Gastroesophageal sphincter (tissue), 4 donors: ENCODE measurements at regions not wholly inside any gene's neighbourhood (a gene's known extent, or its start where the extent isn't known, plus 50 kb on each side); places are given as distances from the start of the nearest gene placed in this dataset.
"Not testable (repeated sequence)": the region's sequence is repeated elsewhere in the genome, so short reads cannot be mapped to it uniquely, and the experiment has no call there.

Experiments used
- ATAC-seq: fragments of 150-250 bp; one replicate; pipeline ENCODE4 v1.9.1; 2016; ENCODE audit warnings: mild to moderate bottlenecking, moderate library complexity
- H3K27ac ChIP-seq, 4 donors: fragments of 200-600 bp; sonication (generic) in 3 of 4; 1 replicate in 3 of 4; 2 replicates in 1 of 4; pipeline ENCODE4 v1.5.1; 2016 to 2019
- H3K27me3 ChIP-seq: fragments of 200-600 bp; sonication (generic); one replicate; pipeline ENCODE4 v1.5.1; 2019
- H3K36me3 ChIP-seq, 2 donors: fragments of 200-600 bp; sonication (generic); one replicate each; pipeline ENCODE4 v1.5.1; 2019; ENCODE audit warnings: control low read depth in 1 of 2
- H3K4me1 ChIP-seq, 3 donors: fragments of 200-600 bp; sonication (generic); 1 replicate in 2 of 3; 2 replicates in 1 of 3; pipeline ENCODE4 v1.5.1; 2016 to 2019; ENCODE audit warnings: control low read depth in 2 of 3
- H3K4me3 ChIP-seq, 2 donors: fragments of 200-600 bp; sonication (generic); one replicate each; pipeline ENCODE4 v1.5.1; 2019; ENCODE audit warnings: mild to moderate bottlenecking in 1 of 2, moderate library complexity in 1 of 2
- H3K9me3 ChIP-seq, 3 donors: fragments of 200-600 bp; sonication (generic); one replicate each; pipeline ENCODE4 v1.5.1; 2017 to 2019; ENCODE audit warnings: control low read depth in 2 of 3
- CTCF ChIP-seq, 4 experiments: fragments of 200-600 bp in 2 of 4; fragments of 450-650 bp in 2 of 4; sonication (generic) in 1 of 4; IDR thresholded peaks; one replicate each; pipeline ENCODE4 v1.5.1; 2017 to 2019; ENCODE audit warnings: antibody characterized with exemption in 4 of 4, mild to moderate bottlenecking in 2 of 4, moderate library complexity in 2 of 4
- EP300 ChIP-seq: sonication (generic); formaldehyde crosslinking; IDR thresholded peaks from one replicate; pipeline ENCODE4 v1.6.1; 2017; ENCODE audit warnings: antibody characterized with exemption, mild to moderate bottlenecking
- POLR2A ChIP-seq, 2 donors: fragments of 450-650 bp; IDR thresholded peaks; one replicate each; pipeline ENCODE4 v1.6.1; 2017; ENCODE audit warnings: antibody characterized with exemption in 2 of 2, mild to moderate bottlenecking in 2 of 2, moderate library complexity in 1 of 2
- POLR2AphosphoS5 ChIP-seq: sonication (generic); formaldehyde crosslinking; IDR thresholded peaks from one replicate; pipeline ENCODE4 v1.6.1; 2017; ENCODE audit warnings: antibody characterized with exemption
- WGBS, 2 donors: methylation state at CpG; one replicate each; pipeline ENCODE4 v1.1.5; 2018; ENCODE audit warnings: low coverage in 1 of 2; 5-methylcytosine and 5-hydroxymethylcytosine counted together

GRCh38 chr2:152255918-152256317, 79.1 kb upstream of the FMNL2 start:
- ATAC-seq: no peak
- Histone ChIP-seq H3K4me1 (no peaks in the 10 kb centered on the region), H3K36me3 (no peaks in the 10 kb centered on the region), H3K9me3 (no peaks in the 10 kb centered on the region), H3K27me3 (no peaks in the 10 kb centered on the region), H3K27ac (no peak overlapping the region), H3K4me3 (no peak overlapping the region)
- no peak for TF ChIP-seq POLR2AphosphoS5
- no peak for TF ChIP-seq POLR2A (IDR thresholded peaks at IDR 0.05)
- no peak for TF ChIP-seq CTCF (IDR thresholded peaks at IDR 0.05)
- no peak for TF ChIP-seq EP300

GRCh38 chr2:152260939-152261338, 74.0 kb upstream of the FMNL2 start:
- H3K4me3 ChIP-seq: no peak overlapping the region
- no peak for ATAC-seq
- H3K27me3 ChIP-seq: no peaks in the 10 kb centered on the region
- no peaks in the 10 kb centered on the region for H3K9me3 ChIP-seq
- H3K27ac ChIP-seq: no peak overlapping the region
- TF ChIP-seq POLR2A (IDR thresholded peaks at IDR 0.05) (no peak), POLR2AphosphoS5 (no peak), EP300 (no peak), CTCF (IDR thresholded peaks at IDR 0.05) (no peak)
- no peaks in the 10 kb centered on the region for H3K36me3 ChIP-seq
- no peaks in the 10 kb centered on the region for H3K4me1 ChIP-seq
- 73 to 96% methylated on average over 3 to 4 of the region's 4 CpGs for WGBS, 2 donors

- no peaks in the 10 kb centered on the region for H3K4me1 ChIP-seq
- no peak overlapping the region for H3K27ac ChIP-seq
- no peak for ATAC-seq
- H3K9me3 ChIP-seq: peaks cover 0 to 5% (median 0%) of the 10 kb centered on the region in 3 donors
- no peaks in the 10 kb centered on the region for H3K27me3 ChIP-seq
- H3K4me3 ChIP-seq: no peak overlapping the region
- TF ChIP-seq POLR2A (IDR thresholded peaks at IDR 0.05) (no peak), CTCF (IDR thresholded peaks at IDR 0.05) (no peak), EP300 (no peak), POLR2AphosphoS5 (no peak)
- H3K36me3 ChIP-seq: no peaks in the 10 kb centered on the region
Measured at GRCh38 chr2:152263911-152264310, 71.1 kb upstream of the FMNL2 start.

- peaks cover 0 to 37% (median 0%) of the 10 kb centered on the region in 3 donors for H3K9me3 ChIP-seq
- H3K4me3 ChIP-seq, H3K36me3 ChIP-seq, H3K27ac ChIP-seq, H3K27me3 ChIP-seq, H3K4me1 ChIP-seq, ATAC-seq: not testable (repeated sequence)
- whole genome bisulfite sequencing, 2 donors: 71 to 80% methylated on average over 1 of the region's 2 CpGs
Measured at GRCh38 chr2:152273732-152274260, 61.2 kb upstream of the FMNL2 start.

GRCh38 chr2:152277896-152278295, 57.1 kb upstream of the FMNL2 start:
- H3K27me3 ChIP-seq, H3K36me3 ChIP-seq, ATAC-seq, H3K4me1 ChIP-seq, H3K27ac ChIP-seq, H3K4me3 ChIP-seq: not testable (repeated sequence)
- 80 to 90% methylated on average over 3 to 5 of the region's 6 CpGs for WGBS, 2 donors
- peaks cover 0 to 30% (median 0%) of the 10 kb centered on the region in 3 donors for H3K9me3 ChIP-seq

- ATAC-seq: no peak
- 79 to 86% methylated on average over 4 to 5 of the region's 5 CpGs for WGBS, 2 donors
- Histone ChIP-seq H3K9me3 (peaks cover 0 to 23% (median 0%) of the 10 kb centered on the region in 3 donors), H3K27ac (no peak overlapping the region), H3K36me3 (no peaks in the 10 kb centered on the region), H3K4me1 (no peaks in the 10 kb centered on the region), H3K4me3 (no peak overlapping the region), H3K27me3 (no peaks in the 10 kb centered on the region)
- no peak for TF ChIP-seq POLR2A (IDR thresholded peaks at IDR 0.05)
- TF ChIP-seq POLR2AphosphoS5: no peak
- TF ChIP-seq CTCF (IDR thresholded peaks at IDR 0.05): no peak
- TF ChIP-seq EP300: no peak
Measured at GRCh38 chr2:152278526-152278925, 56.4 kb upstream of the FMNL2 start.

- not testable (repeated sequence) for H3K4me1 ChIP-seq, H3K27me3 ChIP-seq, H3K4me3 ChIP-seq, H3K27ac ChIP-seq, ATAC-seq, H3K36me3 ChIP-seq
- H3K9me3 ChIP-seq: peaks cover 0 to 15% (median 0%) of the 10 kb centered on the region in 3 donors
- WGBS, 2 donors: 65 to 91% methylated on average over 1 to 2 of the region's 2 CpGs
Measured at GRCh38 chr2:152279367-152279766, 55.6 kb upstream of the FMNL2 start.
